Spinal cord (tissue), 9 donors: ENCODE measurements at regions not wholly inside any gene's neighbourhood (a gene's known extent, or its start where the extent isn't known, plus 50 kb on each side); places are given as distances from the start of the nearest gene placed in this dataset.

Source experiments
- DNase-seq, 6 donors: peaks; one replicate each; pipeline versions ENCODE4 v3.0.0 to v3.0.0-alpha.2; 2013 to 2015; ENCODE audit warnings: low spot score in 6 of 6, low read depth in 4 of 6
- H3K27ac ChIP-seq: one replicate; pipeline ENCODE4 v1.5.1; 2013; ENCODE audit warnings: low read depth, low read length, control low read depth
- H3K27me3 ChIP-seq: one replicate; pipeline ENCODE4 v1.6.1; 2013; ENCODE audit warnings: low read length; ENCODE audit not compliant: control insufficient read depth, insufficient read depth
- H3K36me3 ChIP-seq: one replicate; pipeline ENCODE4 v1.6.1; 2013; ENCODE audit warnings: low read length; ENCODE audit not compliant: control insufficient read depth, insufficient read depth
- H3K4me1 ChIP-seq: one replicate; pipeline ENCODE4 v1.6.1; 2013; ENCODE audit warnings: low read length; ENCODE audit not compliant: control insufficient read depth, insufficient read depth
- H3K4me3 ChIP-seq: one replicate; pipeline ENCODE4 v1.5.1; 2013; ENCODE audit warnings: low read depth, low read length, control low read depth
- H3K9me3 ChIP-seq: one replicate; pipeline ENCODE4 v1.6.1; 2013; ENCODE audit warnings: low read length; ENCODE audit not compliant: control insufficient read depth, insufficient read depth
- WGBS: methylation state at CpG from one replicate; pipeline ENCODE4 v1.1.5; 2013; ENCODE audit warnings: missing lambda C conversion rate; ENCODE audit not compliant: insufficient coverage; 5-methylcytosine and 5-hydroxymethylcytosine counted together
- donor health status: healthy.

GRCh38 chr4:164446516-164446915 is 307.4 kb upstream of the SMIM31 start:
- H3K4me3 ChIP-seq = no peak overlapping the region
- no peaks in the 10 kb centered on the region for H3K27me3 ChIP-seq
- DNase-seq = no peak
- H3K4me1 ChIP-seq = no peaks in the 10 kb centered on the region
- no peaks in the 10 kb centered on the region for H3K9me3 ChIP-seq
- no peak overlapping the region for H3K27ac ChIP-seq
- H3K36me3 ChIP-seq = no peaks in the 10 kb centered on the region

GRCh38 chr4:164461901-164462300 is 292.0 kb upstream of the SMIM31 start:
- Histone ChIP-seq H3K27me3 (no peaks in the 10 kb centered on the region), H3K27ac (no peak overlapping the region), H3K4me3 (no peak overlapping the region), H3K36me3 (no peaks in the 10 kb centered on the region), H3K4me1 (no peaks in the 10 kb centered on the region), H3K9me3 (no peaks in the 10 kb centered on the region)
- DNase-seq = no peak
- WGBS = 83% methylated on average over 1 of the region's 2 CpGs

DNA sequence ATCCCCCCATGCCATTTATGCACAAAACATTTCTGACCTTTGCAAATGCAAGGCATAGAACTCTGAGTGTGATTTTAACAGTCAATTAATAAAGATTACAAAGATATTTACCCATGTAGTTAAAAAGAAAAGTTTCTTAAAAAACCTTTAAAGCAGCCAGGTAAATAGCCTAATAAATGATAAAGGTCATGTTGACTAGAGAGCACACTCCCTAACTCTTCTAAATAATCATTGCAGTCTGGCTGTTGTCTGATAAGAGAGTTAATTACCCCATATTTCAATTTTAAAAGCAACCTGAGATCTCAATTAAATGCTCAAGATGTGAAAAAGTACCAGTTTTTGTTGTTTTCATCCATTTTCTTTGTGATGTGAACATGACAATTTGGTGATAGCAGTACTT is 291.5 kb upstream of the SMIM31 start:
- H3K4me1 ChIP-seq = no peaks in the 10 kb centered on the region
- no peak for DNase-seq
- no peaks in the 10 kb centered on the region for H3K36me3 ChIP-seq
- no peak overlapping the region for H3K27ac ChIP-seq
- no peaks in the 10 kb centered on the region for H3K27me3 ChIP-seq
- no peaks in the 10 kb centered on the region for H3K9me3 ChIP-seq
- H3K4me3 ChIP-seq = no peak overlapping the region

- Histone ChIP-seq H3K9me3 (no peaks in the 10 kb centered on the region), H3K27me3 (no peaks in the 10 kb centered on the region), H3K36me3 (no peaks in the 10 kb centered on the region), H3K4me3 (no peak overlapping the region), H3K4me1 (no peaks in the 10 kb centered on the region), H3K27ac (no peak overlapping the region)
- DNase-seq = peak in 1 of 6 donors; percentile 69
- WGBS = no CpG with 5 or more reads among the region's 1 CpG
These were observed 289.6 kb upstream of the SMIM31 start for GRCh38 chr4:164464313-164464712.

- no peak for DNase-seq
- Histone ChIP-seq H3K27ac (no peak overlapping the region), H3K4me1 (no peaks in the 10 kb centered on the region), H3K9me3 (no peaks in the 10 kb centered on the region), H3K27me3 (no peaks in the 10 kb centered on the region), H3K4me3 (no peak overlapping the region), H3K36me3 (no peaks in the 10 kb centered on the region)
- 90% methylated on average over 2 of the region's 3 CpGs for WGBS
These were observed 286.4 kb upstream of the SMIM31 start for GRCh38 chr4:164467493-164467892.

DNA sequence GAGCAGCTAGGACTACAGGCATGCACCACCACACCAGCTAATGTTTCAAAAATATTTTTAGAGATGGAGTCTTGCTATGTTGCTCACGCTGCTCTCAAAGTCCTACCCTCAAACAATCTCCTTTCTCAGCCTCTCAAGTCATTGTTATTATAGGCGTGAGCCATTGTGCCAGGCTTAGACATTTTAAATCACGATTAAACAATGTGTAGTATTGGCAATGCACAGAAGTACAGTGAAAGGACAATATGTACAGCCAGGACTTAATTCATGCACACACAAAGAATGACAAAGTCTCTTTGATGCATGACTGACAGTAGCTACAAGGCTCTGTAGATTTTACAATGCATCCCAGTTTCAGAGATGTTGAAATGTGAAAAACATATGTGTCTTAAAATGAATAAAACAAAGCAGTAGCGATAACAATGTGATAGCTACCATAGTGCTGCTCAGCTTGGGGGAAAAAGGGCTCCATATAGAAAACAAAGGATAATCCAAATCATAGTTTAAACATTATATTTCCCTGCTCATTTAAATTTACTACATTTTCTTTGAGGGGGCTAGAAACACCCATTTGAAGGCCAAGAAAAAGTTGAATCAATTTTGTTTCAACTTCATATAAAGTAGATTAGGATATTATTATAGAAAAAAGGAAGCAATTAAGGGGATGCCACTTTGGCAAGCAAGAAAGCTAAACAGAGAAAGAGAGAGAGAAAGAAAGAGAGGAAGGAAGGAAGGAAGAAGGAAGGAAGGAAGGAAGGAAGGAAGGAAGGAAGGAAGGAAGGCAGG is 272.4 kb upstream of the SMIM31 start:
- H3K4me3 ChIP-seq = no peak overlapping the region
- no peaks in the 10 kb centered on the region for H3K9me3 ChIP-seq
- H3K4me1 ChIP-seq = no peaks in the 10 kb centered on the region
- H3K27me3 ChIP-seq = no peaks in the 10 kb centered on the region
- H3K27ac ChIP-seq = no peak overlapping the region
- H3K36me3 ChIP-seq = no peaks in the 10 kb centered on the region
- DNase-seq = peak in 1 of 6 donors; percentile 6
- WGBS = no CpG with 5 or more reads among the region's 4 CpGs

- no peak for DNase-seq
- 80% methylated on average over 1 of the region's 4 CpGs for WGBS
- Histone ChIP-seq H3K4me1 (no peaks in the 10 kb centered on the region), H3K27ac (no peak overlapping the region), H3K4me3 (no peak overlapping the region), H3K36me3 (no peaks in the 10 kb centered on the region), H3K9me3 (no peaks in the 10 kb centered on the region), H3K27me3 (no peaks in the 10 kb centered on the region)
These were observed 271.9 kb upstream of the SMIM31 start for GRCh38 chr4:164482092-164482404.

- no peaks in the 10 kb centered on the region for H3K27me3 ChIP-seq
- H3K9me3 ChIP-seq = no peaks in the 10 kb centered on the region
- no peaks in the 10 kb centered on the region for H3K36me3 ChIP-seq
- DNase-seq = peak in 1 of 6 donors; percentile 38
- H3K4me3 ChIP-seq = no peak overlapping the region
- no peaks in the 10 kb centered on the region for H3K4me1 ChIP-seq
- H3K27ac ChIP-seq = no peak overlapping the region
These were observed 271.2 kb upstream of the SMIM31 start for GRCh38 chr4:164482758-164483157.

GRCh38 chr4:164483711-164484110 is 270.2 kb upstream of the SMIM31 start:
- H3K36me3 ChIP-seq = no peaks in the 10 kb centered on the region
- no peak overlapping the region for H3K27ac ChIP-seq
- DNase-seq = no peak
- no peaks in the 10 kb centered on the region for H3K9me3 ChIP-seq
- H3K4me1 ChIP-seq = no peaks in the 10 kb centered on the region
- H3K4me3 ChIP-seq = no peak overlapping the region
- WGBS = no CpG with 5 or more reads among the region's 5 CpGs
- H3K27me3 ChIP-seq = no peaks in the 10 kb centered on the region

- Histone ChIP-seq H3K27ac (no peak overlapping the region), H3K27me3 (no peaks in the 10 kb centered on the region), H3K9me3 (no peaks in the 10 kb centered on the region), H3K36me3 (no peaks in the 10 kb centered on the region), H3K4me3 (no peak overlapping the region), H3K4me1 (no peaks in the 10 kb centered on the region)
- DNase-seq = peak in 2 of 6 donors; percentile 8 to 64
- WGBS = no CpG with 5 or more reads among the region's 1 CpG
These were observed 269.4 kb upstream of the SMIM31 start for GRCh38 chr4:164484551-164484950.
